Adrenal gland (tissue), 5 donors: ENCODE measurements at regions not wholly inside any gene's neighbourhood (a gene's known extent, or its start where the extent isn't known, plus 50 kb on each side); places are given as distances from the start of the nearest gene placed in this dataset.

Experiments used
- CTCF ChIP-seq, 6 experiments: fragments of 450-650 bp in 4 of 6; fragments of 200-600 bp in 2 of 6; sonication (generic) in 1 of 6; IDR thresholded peaks; 1 replicate in 5 of 6; 2 replicates in 1 of 6; pipeline versions ENCODE4 v1.5.1 to v1.8.0; 2016 to 2021; ENCODE audit warnings: antibody characterized with exemption in 6 of 6, mild to moderate bottlenecking in 2 of 6, moderate library complexity in 1 of 6
- POLR2A ChIP-seq, 2 donors: fragments of 450-650 bp; IDR thresholded peaks; one replicate each; pipeline ENCODE4 v1.6.1; 2017; ENCODE audit warnings: antibody characterized with exemption in 2 of 2, mild to moderate bottlenecking in 2 of 2, moderate library complexity in 1 of 2
- donor health status: DM: no; HTN: no; CAD: no.

GRCh38 chr3:64400706-64401105, 175.4 kb upstream of the PRICKLE2 start:
- TF ChIP-seq CTCF (IDR thresholded peaks at IDR 0.05) (no peak), POLR2A (IDR thresholded peaks at IDR 0.05) (no peak)
